ENCODE measurements at regions not wholly inside any gene's neighbourhood (a gene's known extent, or its start where the extent isn't known, plus 50 kb on each side); places are given as distances from the start of the nearest gene placed in this dataset.
A peak's percentile ranks its signal among the peaks of the same experiment; 100 is the strongest.
"Not testable (repeated sequence)": the region's sequence is repeated elsewhere in the genome, so short reads cannot be mapped to it uniquely, and the experiment has no call there.

DNA sequence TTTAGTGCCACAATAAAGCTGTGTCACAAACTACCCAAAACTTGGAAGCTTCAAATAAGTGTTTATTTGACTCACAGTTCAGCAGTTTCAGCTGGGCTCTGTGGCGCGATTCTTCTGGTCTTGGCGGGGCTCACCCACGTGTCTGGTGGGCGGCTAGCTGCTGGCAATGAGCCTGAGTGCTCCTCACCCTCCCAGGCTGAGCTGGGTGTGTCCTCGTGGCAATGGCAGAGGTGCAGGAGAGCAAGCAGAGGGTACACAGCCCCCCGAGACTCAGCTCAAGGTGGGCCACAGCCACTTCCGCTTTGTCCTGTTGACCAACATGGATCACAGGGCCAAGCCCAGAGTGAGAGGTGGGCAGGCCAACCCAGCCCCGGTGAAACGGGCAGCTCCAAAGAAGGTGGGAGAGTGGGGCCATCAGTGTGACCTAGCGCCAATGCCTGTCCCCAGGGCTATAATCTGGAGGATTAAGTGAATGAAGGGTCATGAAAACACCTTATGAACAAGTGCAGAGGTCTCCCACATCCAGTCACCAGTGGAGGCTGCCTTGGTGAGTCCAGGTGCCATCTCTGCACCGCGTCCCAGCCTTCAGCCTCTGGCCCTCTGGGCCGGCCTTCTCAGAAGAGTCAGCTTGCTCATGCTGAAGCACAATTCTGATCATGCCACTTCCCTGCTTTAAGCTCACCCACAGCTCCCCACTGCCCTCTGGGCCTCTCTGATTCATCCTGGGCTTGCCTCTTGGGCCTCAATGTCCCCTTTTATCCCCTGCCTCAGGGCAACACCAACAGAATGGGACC, 74.6 kb upstream of the RTL6 start:
- no peak for DNase-seq
- H3K4me1 Mint-ChIP-seq, result no peaks in the 10 kb centered on the region
- H3K9me3 Mint-ChIP-seq, result no peaks in the 10 kb centered on the region
- H3K27me3 Mint-ChIP-seq, result no peaks in the 10 kb centered on the region
- ChIA-PET POLR2A (no interaction called here), CTCF (no interaction called here)
- no peaks in the 10 kb centered on the region for H3K36me3 Mint-ChIP-seq (ENCODE audit: low read depth)
- no peak overlapping the region for H3K4me3 Mint-ChIP-seq
- H3K27ac Mint-ChIP-seq, result no peak overlapping the region

DNA sequence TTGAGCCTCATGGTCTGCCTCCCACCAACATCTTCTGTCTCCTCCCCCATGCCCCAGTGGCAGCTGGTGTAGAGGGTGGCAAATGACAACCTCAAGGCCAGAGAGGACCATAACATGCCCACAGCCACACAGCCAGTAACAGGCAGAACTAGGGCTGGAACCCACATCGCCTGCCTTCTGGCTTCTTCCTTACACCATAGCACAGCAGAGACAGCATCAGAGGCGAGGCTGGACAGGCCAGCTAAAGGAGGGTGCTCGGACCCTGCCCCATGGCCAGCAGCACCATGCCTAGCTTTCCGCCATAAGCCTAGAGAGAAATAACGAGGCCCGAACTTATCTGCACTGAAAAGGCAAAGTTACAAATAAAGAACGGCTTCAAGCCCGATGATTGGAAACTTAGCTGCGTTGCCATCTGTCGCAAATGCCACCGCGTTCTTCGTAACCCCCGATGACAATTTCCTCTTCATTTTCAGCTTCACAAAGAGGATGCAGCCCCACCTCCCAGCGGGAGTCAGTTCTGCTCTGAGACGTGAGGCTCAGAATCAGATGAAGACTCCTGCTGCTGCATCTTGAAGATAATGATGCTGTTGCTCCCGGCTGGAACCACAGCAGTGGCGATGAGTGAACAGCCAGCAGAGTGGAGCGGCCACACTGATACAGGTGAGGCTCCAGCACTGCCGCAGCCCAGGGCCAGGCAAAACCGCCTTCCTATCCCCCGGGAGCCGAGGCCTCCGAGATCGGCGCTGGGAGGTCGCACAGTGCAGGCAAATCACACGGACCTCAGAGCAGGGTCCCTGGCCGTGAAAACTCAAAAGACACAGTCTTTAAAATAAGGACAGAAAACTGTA, 73.8 kb upstream of the RTL6 start:
- Mint-ChIP-seq H3K4me3 (no peak overlapping the region), H3K36me3 (ENCODE audit: low read depth) (no peaks in the 10 kb centered on the region), H3K27ac (no peak overlapping the region), H3K9me3 (no peaks in the 10 kb centered on the region), H3K27me3 (no peaks in the 10 kb centered on the region), H3K4me1 (no peaks in the 10 kb centered on the region)
- ChIA-PET POLR2A (no interaction called here), CTCF (no interaction called here)
- DNase-seq, result no peak

DNA sequence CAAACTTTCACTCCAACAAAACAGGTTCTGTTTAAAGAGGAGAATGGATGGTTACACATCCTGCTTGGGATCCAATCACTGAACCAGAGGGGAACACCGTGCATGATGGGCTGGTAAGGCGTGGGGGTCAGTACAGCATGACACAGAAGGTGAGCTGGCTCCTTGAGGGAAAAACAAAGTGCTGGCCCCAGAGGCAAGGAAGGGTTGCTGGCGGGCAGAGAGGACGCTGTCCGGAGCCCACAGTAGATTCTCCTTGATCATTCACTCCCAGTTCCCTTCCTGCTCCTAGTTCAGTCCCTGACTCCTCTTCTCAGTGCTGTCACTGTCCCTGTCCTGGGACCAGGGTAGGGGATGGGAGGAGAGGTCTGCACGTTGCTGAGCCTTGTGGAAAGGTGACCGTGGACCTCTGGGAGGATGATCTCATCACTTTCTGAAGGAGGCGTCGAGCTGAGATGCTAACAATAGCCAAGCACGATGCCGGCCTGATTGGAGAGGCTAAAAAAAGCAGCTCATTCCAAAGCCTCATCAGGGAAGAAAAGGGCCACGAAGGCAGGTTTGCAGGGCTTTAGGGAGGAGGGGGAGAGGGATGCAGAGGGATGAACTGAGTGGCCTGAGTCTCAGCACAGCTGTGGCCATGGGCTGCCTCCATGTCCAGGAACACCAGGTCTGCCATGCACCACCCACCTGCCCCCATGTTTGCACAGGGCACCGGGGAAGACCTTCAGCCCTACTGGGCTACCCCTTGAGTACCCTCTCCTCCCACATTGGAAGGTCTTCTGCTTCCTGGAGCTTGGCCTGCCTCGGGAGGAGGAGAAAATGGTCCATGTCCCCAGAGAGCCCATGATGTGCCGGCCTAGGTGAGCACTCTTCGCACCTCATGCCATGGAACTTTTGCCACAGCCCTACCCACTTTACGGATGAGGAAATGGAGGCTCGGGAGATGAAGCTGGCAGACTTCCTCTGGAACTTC, 72.7 kb upstream of the RTL6 start:
- Mint-ChIP-seq H3K36me3 (ENCODE audit: low read depth) (no peaks in the 10 kb centered on the region), H3K27ac (no peak overlapping the region), H3K9me3 (no peaks in the 10 kb centered on the region), H3K4me1 (no peaks in the 10 kb centered on the region), H3K27me3 (peaks cover under 1% of the 10 kb centered on the region), H3K4me3 (no peak overlapping the region)
- POLR2A ChIA-PET, result no interaction called here
- CTCF ChIA-PET, result interaction anchor here (1.4 to 1.7 kb wide), 2 partner anchors 8 to 17 kb away, joined by 3 to 5 read pairs; no protein-coding TSS in a partner anchor
- no peak for DNase-seq

DNA sequence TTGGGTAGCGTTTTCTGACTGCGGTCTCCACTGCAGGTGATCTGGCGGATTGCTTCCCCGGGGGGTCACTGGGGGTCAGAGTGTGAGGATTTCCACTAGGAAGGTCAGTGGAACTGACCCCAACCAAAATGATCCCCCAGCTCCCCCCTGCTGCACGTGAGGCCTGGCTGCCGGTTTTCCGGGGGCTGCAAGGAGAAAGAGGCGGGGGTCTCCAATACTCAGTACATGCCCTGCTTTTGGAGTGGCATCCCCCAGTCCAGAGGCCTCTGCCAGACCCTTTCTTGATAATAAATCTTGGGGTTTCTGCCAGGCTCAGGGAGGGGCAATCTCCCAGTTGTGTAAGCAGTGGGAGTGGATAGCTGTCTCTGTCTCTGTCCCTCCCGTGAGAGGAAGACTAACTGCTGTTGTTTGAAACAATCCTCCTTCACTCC, 71.5 kb upstream of the RTL6 start:
- Mint-ChIP-seq H3K27me3 (peaks cover 4% of the 10 kb centered on the region), H3K4me1 (no peaks in the 10 kb centered on the region), H3K27ac (no peak overlapping the region), H3K36me3 (ENCODE audit: low read depth) (no peaks in the 10 kb centered on the region), H3K4me3 (no peak overlapping the region), H3K9me3 (peaks cover 1% of the 10 kb centered on the region)
- DNase-seq, result no peak
- ChIA-PET CTCF (interaction anchor here (1.4 to 1.7 kb wide), 2 partner anchors 9 to 16 kb away, joined by 3 to 5 read pairs; no protein-coding TSS in a partner anchor), POLR2A (no interaction called here)

DNA sequence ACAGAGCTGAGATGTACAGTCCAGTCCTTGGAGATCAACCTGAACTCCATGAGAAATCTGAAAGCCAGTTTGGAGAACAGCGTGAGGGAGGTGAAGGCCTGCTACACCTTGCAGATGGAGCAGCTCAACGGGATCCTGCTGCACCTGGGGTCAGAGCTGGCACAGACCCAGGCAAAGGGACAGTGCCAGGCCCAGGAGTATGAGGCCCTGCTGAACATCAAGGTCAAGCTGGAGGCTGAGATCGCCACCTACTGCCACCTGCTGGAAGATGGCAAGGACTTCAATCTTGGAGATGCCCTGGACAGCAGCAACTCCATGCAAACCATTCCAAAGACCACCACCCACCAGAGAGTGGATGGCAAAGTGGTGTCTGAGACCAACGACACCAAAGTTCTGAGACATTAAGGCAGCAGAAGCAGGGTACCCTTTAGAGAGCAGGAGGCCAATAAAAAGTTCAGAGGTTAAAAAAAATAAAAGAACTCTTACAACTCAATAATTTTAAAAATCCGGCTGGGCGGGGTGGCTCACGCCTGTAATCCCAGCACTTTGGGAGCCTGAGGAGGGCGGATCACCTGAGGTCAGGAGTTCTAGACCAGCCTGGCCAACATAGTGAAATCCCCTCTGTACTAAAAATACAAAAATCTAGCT, 69.9 kb upstream of the RTL6 start:
- ChIA-PET CTCF (interaction anchor here (0.6 to 1.3 kb wide), 3 partner anchors 162 to 574 kb away, joined by 3 to 6 read pairs (median 3); no protein-coding TSS in a partner anchor), POLR2A (no interaction called here)
- Mint-ChIP-seq H3K4me3 (no peak overlapping the region), H3K4me1 (no peaks in the 10 kb centered on the region), H3K27me3 (peaks cover 12% of the 10 kb centered on the region), H3K36me3 (ENCODE audit: low read depth) (no peaks in the 10 kb centered on the region), H3K9me3 (peaks cover 10% of the 10 kb centered on the region), H3K27ac (no peak overlapping the region)
- DNase-seq, result peak; percentile 61

DNA sequence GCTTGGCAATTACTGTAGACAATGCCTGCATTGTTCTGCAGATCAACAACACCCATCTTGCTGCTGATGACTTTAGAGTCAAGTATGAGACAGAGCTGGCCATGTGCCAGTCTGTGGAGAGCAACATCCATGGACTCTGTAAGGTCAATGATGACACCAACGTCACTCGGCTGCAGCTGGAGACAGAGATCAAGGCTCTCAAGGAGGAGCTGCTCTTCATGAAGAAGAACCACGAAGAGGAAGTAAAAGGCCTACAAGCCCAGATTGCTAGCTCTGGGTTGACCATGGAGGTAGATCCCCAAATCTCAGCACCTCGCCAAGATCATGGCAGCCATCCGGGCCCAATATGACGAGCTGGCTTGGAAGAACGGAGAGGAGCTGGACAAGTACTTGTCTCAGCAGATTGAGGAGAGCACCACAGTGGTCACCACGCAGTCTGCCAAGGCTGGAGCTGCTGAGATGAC, 69.4 kb upstream of the RTL6 start:
- H3K36me3 Mint-ChIP-seq (ENCODE audit: low read depth); H3K9me3 Mint-ChIP-seq; POLR2A ChIA-PET; H3K4me3 Mint-ChIP-seq; H3K4me1 Mint-ChIP-seq; H3K27ac Mint-ChIP-seq; DNase-seq: not testable (repeated sequence)
- peaks cover 12% of the 10 kb centered on the region for H3K27me3 Mint-ChIP-seq
- CTCF ChIA-PET, result interaction anchor here (1.3 kb wide), 1 partner anchor 573 kb away, joined by 6 read pairs; no protein-coding TSS in a partner anchor

DNA sequence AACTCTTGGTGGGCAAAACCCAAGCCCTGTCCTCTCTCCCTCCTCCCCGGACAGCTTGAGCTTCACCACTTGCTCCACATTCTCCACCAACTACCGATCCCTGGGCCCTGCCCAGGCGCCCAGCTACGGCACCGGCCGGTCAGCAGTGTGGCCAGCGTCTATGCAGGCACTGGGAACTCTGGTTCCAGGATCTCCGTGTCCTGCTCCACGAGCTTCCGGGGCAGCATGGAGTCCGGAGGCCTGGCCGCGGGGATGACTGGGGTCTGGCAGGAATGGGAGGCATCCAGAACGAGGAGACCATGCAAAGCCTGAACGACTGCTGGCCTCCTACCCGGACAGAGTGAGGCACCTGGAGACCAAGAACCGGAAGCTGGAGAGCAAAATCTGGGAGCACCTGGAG, 68.9 kb upstream of the RTL6 start:
- Mint-ChIP-seq H3K27ac (no peak overlapping the region), H3K4me1 (no peaks in the 10 kb centered on the region), H3K4me3 (no peak overlapping the region), H3K9me3 (peaks cover 10% of the 10 kb centered on the region), H3K27me3 (peaks cover 14% of the 10 kb centered on the region), H3K36me3 (ENCODE audit: low read depth) (no peaks in the 10 kb centered on the region)
- POLR2A ChIA-PET, result no interaction called here
- DNase-seq, result no peak
- CTCF ChIA-PET, result interaction anchor here (1.3 kb wide), 1 partner anchor 573 kb away, joined by 6 read pairs; no protein-coding TSS in a partner anchor

DNA sequence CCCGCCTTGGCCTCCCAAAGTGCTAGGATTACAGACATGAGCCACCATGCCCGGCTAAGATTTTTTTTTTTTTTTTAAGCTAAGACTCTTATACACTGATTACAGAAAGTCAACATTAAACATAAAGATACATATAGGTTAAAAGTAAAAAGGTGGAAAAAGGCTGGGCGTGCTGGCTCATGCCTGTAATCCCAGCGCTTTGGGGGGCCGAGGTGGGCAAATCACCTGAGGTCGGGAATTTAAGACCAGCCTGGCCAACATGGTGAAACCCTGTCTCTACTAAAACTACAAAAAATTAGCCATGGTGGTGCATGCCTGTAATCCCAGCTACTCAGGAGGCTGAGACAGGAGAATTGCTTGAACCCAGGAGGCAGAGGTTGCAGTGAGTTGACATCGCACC, 64.6 kb upstream of the RTL6 start:
- POLR2A ChIA-PET; H3K27ac Mint-ChIP-seq; DNase-seq; H3K36me3 Mint-ChIP-seq (ENCODE audit: low read depth); H3K4me1 Mint-ChIP-seq; H3K9me3 Mint-ChIP-seq; H3K4me3 Mint-ChIP-seq: not testable (repeated sequence)
- H3K27me3 Mint-ChIP-seq, result peaks cover 20% of the 10 kb centered on the region
- CTCF ChIA-PET, result interaction anchor here (0.6 kb wide), 1 partner anchor 102 kb away, joined by 3 read pairs; no protein-coding TSS in a partner anchor

DNA sequence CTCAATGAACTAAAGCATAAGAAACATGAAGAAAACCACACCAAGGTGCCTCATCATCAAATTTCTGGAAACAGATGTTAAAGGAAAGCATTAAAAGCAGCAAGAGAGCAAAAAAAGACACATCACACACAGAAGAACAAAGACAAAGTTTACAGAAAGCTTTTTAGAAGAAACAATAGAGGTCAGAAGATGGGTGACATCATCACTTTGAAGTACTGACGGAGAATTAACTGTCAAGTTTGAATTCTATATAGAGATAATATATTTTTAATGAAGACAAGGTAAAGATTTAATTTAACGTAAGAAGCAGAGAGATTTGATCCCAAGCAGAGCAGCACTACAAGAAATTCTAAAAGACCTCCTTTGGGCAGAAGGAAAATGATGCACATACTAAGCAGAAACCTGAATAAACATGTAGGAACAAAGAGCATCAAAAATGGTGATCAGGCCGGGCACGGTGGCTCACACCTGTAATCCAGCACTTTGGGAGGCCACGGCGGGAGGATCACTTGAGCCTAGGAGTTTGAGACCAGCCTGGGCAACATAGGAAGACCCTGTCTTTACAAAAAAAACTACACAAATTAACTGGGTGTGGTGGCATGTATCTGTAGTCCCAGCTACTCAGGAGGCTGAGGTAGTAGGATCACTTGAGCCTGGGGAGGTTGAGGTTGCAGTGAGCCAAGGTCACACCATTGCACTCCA, 63.3 kb upstream of the RTL6 start:
- DNase-seq, result no peak

DNA sequence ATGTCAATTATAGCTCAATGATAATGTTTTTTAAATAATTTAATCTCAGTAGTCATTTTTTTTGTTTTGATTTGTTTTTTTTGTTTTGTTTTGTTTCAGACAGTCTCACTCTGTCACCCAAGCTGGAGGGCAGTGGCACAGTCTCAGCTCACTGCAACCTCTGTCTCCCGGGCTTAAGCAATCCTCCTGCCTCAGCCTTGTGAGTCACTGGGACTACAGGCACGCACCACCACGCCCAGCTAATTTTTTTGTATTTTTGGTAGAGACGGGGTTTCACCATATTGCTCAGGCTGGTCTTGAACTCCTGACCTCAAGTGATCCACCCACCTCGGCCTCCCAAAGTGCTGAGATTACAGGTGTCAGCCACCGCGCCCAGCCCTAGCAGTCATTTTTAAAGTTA, 60.6 kb upstream of the RTL6 start:
- CTCF ChIA-PET; H3K9me3 Mint-ChIP-seq; H3K4me1 Mint-ChIP-seq; POLR2A ChIA-PET; H3K4me3 Mint-ChIP-seq; H3K36me3 Mint-ChIP-seq (ENCODE audit: low read depth); DNase-seq; H3K27ac Mint-ChIP-seq: not testable (repeated sequence)
- H3K27me3 Mint-ChIP-seq, result peaks cover 29% of the 10 kb centered on the region

More for the DNA sequence above, 63.3 kb upstream of the RTL6 start:
- peaks cover 10% of the 10 kb centered on the region for H3K9me3 Mint-ChIP-seq
- ChIA-PET POLR2A (no interaction called here), CTCF (no interaction called here)
- no peaks in the 10 kb centered on the region for H3K36me3 Mint-ChIP-seq (ENCODE audit: low read depth)
- H3K4me3 Mint-ChIP-seq, result no peak overlapping the region
- H3K4me1 Mint-ChIP-seq, result no peaks in the 10 kb centered on the region
- no peak overlapping the region for H3K27ac Mint-ChIP-seq
- peaks cover 28% of the 10 kb centered on the region for H3K27me3 Mint-ChIP-seq

DNA sequence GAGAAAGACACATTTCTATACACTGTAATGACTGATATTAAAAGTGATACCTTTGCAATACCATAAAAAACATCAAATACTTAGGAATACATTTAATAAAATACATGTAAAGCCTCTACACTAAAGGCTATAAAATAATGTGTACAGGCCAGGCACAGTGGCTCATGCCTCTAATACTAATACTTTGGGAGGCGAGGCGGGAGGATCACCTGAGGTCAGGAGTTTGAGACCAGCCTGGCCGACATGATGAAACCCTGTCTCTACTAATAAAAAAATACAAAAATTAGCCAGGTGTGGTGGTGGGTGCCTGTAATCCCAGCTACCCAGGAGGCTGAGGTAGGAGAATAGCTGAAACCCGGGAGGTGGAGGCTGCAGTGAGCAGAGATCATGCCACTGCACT, 59.8 kb upstream of the RTL6 start:
- DNase-seq; CTCF ChIA-PET; POLR2A ChIA-PET; H3K4me1 Mint-ChIP-seq; H3K4me3 Mint-ChIP-seq; H3K27ac Mint-ChIP-seq; H3K36me3 Mint-ChIP-seq (ENCODE audit: low read depth); H3K9me3 Mint-ChIP-seq: not testable (repeated sequence)
- H3K27me3 Mint-ChIP-seq, result peaks cover 24% of the 10 kb centered on the region
